ENCODE measurements at regions not wholly inside any gene's neighbourhood (a gene's known extent, or its start where the extent isn't known, plus 50 kb on each side); places are given as distances from the start of the nearest gene placed in this dataset.

DNA sequence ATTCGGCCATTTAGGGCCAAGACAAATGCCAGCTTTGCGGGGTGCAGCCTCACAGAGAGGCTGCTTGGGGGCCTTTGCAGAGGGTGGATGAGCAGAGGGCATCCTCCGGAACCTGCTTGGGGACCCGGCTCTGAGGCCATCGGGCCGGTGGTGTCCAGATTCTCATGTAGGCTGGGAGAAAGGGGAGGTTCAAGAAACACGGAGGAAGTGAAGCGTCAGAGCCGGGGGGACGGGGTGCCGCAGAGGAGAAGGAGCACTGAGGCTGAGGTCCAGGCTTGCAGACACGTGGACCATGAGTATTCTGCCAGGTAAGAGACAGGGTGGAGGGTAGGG is 150.7 kb upstream of the SHH start:
- no peak for TF ChIP-seq POLR2A (IDR thresholded peaks at IDR 0.05)
- TF ChIP-seq, protein P1, sequence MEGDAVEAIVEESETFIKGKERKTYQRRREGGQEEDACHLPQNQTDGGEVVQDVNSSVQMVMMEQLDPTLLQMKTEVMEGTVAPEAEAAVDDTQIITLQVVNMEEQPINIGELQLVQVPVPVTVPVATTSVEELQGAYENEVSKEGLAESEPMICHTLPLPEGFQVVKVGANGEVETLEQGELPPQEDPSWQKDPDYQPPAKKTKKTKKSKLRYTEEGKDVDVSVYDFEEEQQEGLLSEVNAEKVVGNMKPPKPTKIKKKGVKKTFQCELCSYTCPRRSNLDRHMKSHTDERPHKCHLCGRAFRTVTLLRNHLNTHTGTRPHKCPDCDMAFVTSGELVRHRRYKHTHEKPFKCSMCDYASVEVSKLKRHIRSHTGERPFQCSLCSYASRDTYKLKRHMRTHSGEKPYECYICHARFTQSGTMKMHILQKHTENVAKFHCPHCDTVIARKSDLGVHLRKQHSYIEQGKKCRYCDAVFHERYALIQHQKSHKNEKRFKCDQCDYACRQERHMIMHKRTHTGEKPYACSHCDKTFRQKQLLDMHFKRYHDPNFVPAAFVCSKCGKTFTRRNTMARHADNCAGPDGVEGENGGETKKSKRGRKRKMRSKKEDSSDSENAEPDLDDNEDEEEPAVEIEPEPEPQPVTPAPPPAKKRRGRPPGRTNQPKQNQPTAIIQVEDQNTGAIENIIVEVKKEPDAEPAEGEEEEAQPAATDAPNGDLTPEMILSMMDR (IDR thresholded peaks at IDR 0.05): no peak
- TF ChIP-seq POLR2AphosphoS5 (IDR thresholded peaks at IDR 0.05): no peak

Measured in breast epithelium (tissue), 3 donors.